Smooth muscle cell (in vitro differentiated cells): ENCODE measurements at regions not wholly inside any gene's neighbourhood (a gene's known extent, or its start where the extent isn't known, plus 50 kb on each side); places are given as distances from the start of the nearest gene placed in this dataset.

Experiments
- DNase-seq: peaks from one replicate; lab custom pipeline; 2025; ENCODE audit not compliant: unreplicated experiment; lab: John Stamatoyannopoulos, UW
- H2AFZ ChIP-seq: fragments of 200-600 bp; sonication (generic); 2 replicates; pipeline ENCODE4 v1.6.0; 2016; ENCODE audit warnings: antibody characterized with exemption, low read depth, mild to moderate bottlenecking
- H3F3A ChIP-seq: fragments of 200-600 bp; sonication (generic); 2 replicates; pipeline ENCODE4 v1.6.0; 2017; ENCODE audit warnings: antibody characterized with exemption, low read depth
- H3K27ac ChIP-seq: fragments of 200-600 bp; sonication (generic); 2 replicates; pipeline ENCODE4 v1.5.1; 2016; ENCODE audit warnings: low read depth, mild to moderate bottlenecking
- H3K27me3 ChIP-seq: fragments of 200-600 bp; sonication (generic); 2 replicates; pipeline ENCODE4 v1.6.1; 2016; ENCODE audit warnings: low read depth, mild to moderate bottlenecking
- H3K36me3 ChIP-seq: fragments of 200-600 bp; sonication (generic); 2 replicates; pipeline ENCODE4 v1.5.1; 2016; ENCODE audit warnings: low read depth
- H3K4me1 ChIP-seq: fragments of 200-600 bp; sonication (generic); 2 replicates; pipeline ENCODE4 v1.5.1; 2016; ENCODE audit warnings: low read depth
- H3K4me2 ChIP-seq: fragments of 200-600 bp; sonication (generic); 2 replicates; pipeline ENCODE4 v1.6.0; 2016; ENCODE audit warnings: mild to moderate bottlenecking
- H3K4me3 ChIP-seq: fragments of 200-600 bp; sonication (generic); 2 replicates; pipeline ENCODE4 v1.5.1; 2016; ENCODE audit warnings: mild to moderate bottlenecking
- H3K79me2 ChIP-seq: fragments of 200-600 bp; sonication (generic); 2 replicates; pipeline ENCODE4 v1.6.0; 2016; ENCODE audit warnings: low read depth, mild to moderate bottlenecking
- H3K9ac ChIP-seq: fragments of 200-600 bp; sonication (generic); 2 replicates; pipeline ENCODE4 v1.6.0; 2016; ENCODE audit warnings: low read depth
- H3K9me3 ChIP-seq: fragments of 200-600 bp; sonication (generic); replicated peaks from 2 replicates; pipeline ENCODE4 v1.5.1; 2016; ENCODE audit warnings: low read depth
- H4K20me1 ChIP-seq: fragments of 200-600 bp; sonication (generic); 2 replicates; pipeline ENCODE4 v1.6.0; 2016; ENCODE audit warnings: low read depth
- CTCF ChIP-seq: fragments of 200-600 bp; sonication (generic); IDR thresholded peaks from 2 replicates; pipeline ENCODE4 v1.5.1; 2017; ENCODE audit warnings: borderline replicate concordance, mild to moderate bottlenecking, antibody characterized with exemption; ENCODE audit not compliant: insufficient read depth, poor library complexity, severe bottlenecking
- WGBS: methylation state at CpG from one replicate; pipeline ENCODE4 v1.1.7; 2016; ENCODE audit warnings: low lambda C conversion rate; 5-methylcytosine and 5-hydroxymethylcytosine counted together

GRCh38 chr1:9455487-9456234 is 83.6 kb upstream of the SLC25A33 start:
- TF ChIP-seq CTCF: peak; percentile 73
- H3K4me3 ChIP-seq: no peak overlapping the region

GRCh38 chr1:9456833-9457232 is 82.4 kb upstream of the SLC25A33 start:
- 92% methylated on average over 4 of the region's 4 CpGs for WGBS
- no peaks in the 10 kb centered on the region for H4K20me1 ChIP-seq
- no peak overlapping the region for H2AFZ ChIP-seq
- no peak overlapping the region for H3K9ac ChIP-seq
- no peaks in the 10 kb centered on the region for H3K4me1 ChIP-seq
- no peaks in the 10 kb centered on the region for H3K79me2 ChIP-seq
- DNase-seq: no peak
- no peak for TF ChIP-seq CTCF
- H3K4me2 ChIP-seq: no peak overlapping the region
- no peaks in the 10 kb centered on the region for H3K9me3 ChIP-seq
- peaks cover 5% of the 10 kb centered on the region for H3F3A ChIP-seq
- H3K27ac ChIP-seq: no peak overlapping the region
- no peaks in the 10 kb centered on the region for H3K27me3 ChIP-seq
- H3K4me3 ChIP-seq: no peak overlapping the region
- H3K36me3 ChIP-seq: no peaks in the 10 kb centered on the region

More at GRCh38 chr1:9455487-9456234, 83.6 kb upstream of the SLC25A33 start:
- H3K9ac ChIP-seq: no peak overlapping the region
- 51% methylated on average over 22 of the region's 22 CpGs for WGBS
- no peak overlapping the region for H2AFZ ChIP-seq
- no peak overlapping the region for H3K27ac ChIP-seq
- no peaks in the 10 kb centered on the region for H3K36me3 ChIP-seq
- H4K20me1 ChIP-seq: no peaks in the 10 kb centered on the region
- H3F3A ChIP-seq: peaks cover 5% of the 10 kb centered on the region
- no peaks in the 10 kb centered on the region for H3K27me3 ChIP-seq
- no peak overlapping the region for H3K4me2 ChIP-seq
- H3K79me2 ChIP-seq: no peaks in the 10 kb centered on the region
- no peaks in the 10 kb centered on the region for H3K9me3 ChIP-seq
- DNase-seq: peak; percentile 13
- H3K4me1 ChIP-seq: no peaks in the 10 kb centered on the region

GRCh38 chr1:9459816-9460407 is 79.4 kb upstream of the SLC25A33 start:
- H4K20me1 ChIP-seq: no peaks in the 10 kb centered on the region
- H2AFZ ChIP-seq: no peak overlapping the region
- WGBS: 83% methylated on average over 10 of the region's 10 CpGs
- no peaks in the 10 kb centered on the region for H3K36me3 ChIP-seq
- no peaks in the 10 kb centered on the region for H3F3A ChIP-seq
- no peaks in the 10 kb centered on the region for H3K27me3 ChIP-seq
- no peak for DNase-seq
- H3K4me2 ChIP-seq: no peak overlapping the region
- no peak overlapping the region for H3K9ac ChIP-seq
- no peaks in the 10 kb centered on the region for H3K9me3 ChIP-seq
- no peak overlapping the region for H3K27ac ChIP-seq
- H3K4me3 ChIP-seq: no peak overlapping the region
- no peaks in the 10 kb centered on the region for H3K4me1 ChIP-seq
- no peaks in the 10 kb centered on the region for H3K79me2 ChIP-seq
- TF ChIP-seq CTCF: no peak
